ENCODE measurements at regions not wholly inside any gene's neighbourhood (a gene's known extent, or its start where the extent isn't known, plus 50 kb on each side); places are given as distances from the start of the nearest gene placed in this dataset.

DNA sequence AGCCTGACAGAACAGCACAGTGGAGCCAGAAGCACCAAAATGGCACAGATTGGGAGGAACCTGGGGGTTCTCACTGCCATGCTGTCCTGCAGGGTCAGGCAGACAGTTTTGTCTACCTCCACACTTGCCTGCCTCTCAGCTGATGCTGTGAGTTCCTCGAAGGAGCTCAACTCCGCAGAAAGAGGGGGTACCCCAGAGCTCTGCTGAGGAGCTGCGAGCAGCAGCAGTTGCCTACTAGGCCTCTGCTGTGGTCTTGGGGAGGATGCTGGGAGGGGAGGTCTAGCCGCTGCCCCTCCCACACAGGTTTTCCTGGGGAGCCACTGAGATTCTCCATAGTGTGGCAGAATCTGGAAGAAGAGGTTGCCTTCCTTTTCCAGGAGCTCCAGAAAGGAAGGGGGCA, 192.5 kb downstream of the FOXD2 start:
- DNase-seq (ENCODE audit: low spot score): no peak

DNA sequence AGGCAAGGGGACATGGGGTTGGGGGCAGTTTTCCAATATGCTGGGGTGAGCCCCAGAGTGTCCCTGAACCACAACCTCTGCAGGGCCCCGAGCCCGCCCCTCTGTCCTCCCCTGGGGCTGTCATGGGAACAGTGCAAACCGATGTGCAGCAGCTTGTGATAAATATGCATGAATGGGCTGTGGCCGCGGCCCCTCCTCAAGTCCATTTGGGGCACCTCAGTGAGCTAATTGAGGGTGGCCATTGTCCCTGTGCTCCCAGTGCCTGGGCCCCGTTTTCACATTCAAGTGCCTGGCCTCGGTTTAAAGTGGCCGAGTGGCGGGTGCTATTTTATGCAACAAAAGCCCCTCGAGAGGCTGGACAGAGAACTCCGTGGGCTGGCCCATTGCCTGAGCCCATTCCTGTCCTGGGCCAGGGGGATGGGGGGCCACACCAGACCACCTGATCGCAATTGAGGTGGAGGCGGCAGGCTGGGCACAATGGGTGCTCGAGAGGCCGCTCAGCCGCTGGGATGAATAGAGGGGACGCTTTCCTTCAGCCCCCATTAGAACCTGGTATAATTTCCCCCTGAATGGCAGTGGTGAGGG, 193.7 kb downstream of the FOXD2 start:
- no peak for DNase-seq (ENCODE audit: low spot score)

DNA sequence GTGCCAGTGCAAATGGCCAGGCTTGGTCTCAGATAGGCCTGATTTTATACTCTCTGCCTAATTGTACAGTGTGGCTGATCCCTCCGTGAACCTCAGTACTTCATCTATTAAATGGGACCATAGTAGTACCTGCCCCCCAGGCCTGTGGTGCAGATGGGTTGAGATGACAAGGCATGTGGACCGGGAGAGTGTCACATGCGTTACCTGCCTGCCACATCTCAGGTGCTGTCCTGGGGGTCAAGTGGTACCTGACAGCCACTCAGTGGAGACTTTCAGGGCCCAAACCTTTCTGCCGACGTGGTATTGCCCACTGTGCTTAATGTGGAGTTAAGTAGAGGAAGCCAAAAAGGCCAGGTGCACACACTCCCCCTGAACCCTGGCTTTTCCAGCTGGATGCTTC, 197.3 kb downstream of the FOXD2 start:
- DNase-seq (ENCODE audit: low spot score): no peak

DNA sequence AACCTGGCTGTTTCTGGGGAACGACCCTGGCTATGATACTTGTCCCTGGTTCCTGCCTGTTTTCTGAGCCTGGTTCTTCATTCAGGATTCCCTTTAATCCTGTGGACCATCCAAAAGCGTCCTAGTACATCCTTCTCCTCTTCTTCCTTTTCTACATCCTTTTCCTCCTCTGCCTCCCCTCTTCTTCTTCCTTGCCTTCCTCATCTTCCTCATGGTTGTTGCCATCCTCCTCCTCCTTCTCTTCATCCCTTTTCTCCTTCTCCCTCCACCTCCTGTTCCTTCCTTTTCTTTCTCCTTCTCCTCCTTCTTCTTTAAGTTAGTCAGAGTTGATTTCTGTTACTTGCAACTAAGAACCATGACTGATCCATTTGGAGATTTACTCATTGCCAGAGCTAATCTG, 197.8 kb downstream of the FOXD2 start:
- DNase-seq (ENCODE audit: low spot score): no peak

DNA sequence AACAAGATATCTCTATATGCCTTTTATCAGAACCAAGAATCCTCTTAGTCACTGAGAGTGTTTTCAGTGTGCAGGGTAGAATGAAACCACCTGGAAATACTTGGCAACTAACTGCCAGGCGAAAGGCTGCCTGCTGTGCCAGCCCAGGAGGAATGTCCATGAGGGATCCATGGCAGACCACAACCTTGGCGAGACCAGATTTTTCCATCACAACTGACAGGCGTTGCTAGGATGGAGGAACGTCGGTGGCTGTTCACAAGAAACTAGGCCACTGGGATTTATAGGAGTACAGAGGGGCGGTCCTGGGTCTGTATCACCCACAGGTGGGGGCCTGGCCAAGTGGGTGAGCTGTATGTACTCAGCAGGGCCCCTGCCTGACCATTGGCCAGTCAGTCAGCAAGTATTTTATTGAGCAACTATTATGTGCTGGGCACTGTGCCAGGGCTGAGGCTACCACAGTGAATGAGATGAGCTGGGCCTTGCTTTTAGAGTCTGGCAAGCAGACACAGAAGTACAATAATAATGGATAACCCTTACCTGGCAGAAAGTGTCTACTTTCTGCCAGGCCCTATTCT, 199.4 kb downstream of the FOXD2 start:
- no peak for DNase-seq (ENCODE audit: low spot score)

DNA sequence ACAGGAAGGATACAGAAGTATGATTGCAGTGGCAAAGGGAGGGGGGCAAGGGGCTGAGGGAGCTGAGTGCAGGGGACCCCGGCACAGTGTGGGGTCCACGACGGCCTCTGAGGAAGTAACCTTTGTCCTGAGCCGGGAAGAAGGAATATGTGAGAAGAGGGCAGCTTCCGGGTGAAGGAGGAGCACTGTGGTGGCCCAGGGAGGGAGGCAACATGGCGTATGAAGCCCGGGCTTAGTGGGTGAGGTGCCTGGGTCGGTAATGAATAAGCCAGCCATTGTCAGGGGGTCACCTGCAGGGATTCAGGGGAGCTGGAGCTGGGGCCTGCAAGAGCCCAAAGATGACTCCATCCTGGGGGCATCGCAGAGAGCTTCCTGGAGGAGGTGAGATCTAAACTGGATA, 200.4 kb downstream of the FOXD2 start:
- DNase-seq (ENCODE audit: low spot score): no peak

DNA sequence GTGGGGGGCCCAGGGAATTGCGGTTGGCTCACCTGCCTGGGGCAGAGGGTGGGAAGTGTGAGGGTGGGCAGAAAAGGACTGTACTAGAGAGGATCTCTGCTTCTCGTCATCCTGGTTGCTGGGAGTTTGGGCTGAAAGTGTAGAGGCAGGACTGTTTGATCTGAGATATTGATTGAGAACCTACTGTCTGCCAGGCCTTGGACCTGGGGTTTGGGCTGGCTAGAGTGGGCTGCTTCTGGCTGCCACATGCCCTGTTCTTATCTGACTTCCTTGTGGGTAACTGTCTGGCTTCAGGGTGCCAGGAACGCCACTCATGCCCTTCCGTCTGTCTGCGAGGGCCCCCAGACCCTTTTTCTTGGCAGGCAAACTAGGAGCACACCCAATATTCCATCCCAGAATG, 200.9 kb downstream of the FOXD2 start:
- no peak for DNase-seq (ENCODE audit: low spot score)

DNA sequence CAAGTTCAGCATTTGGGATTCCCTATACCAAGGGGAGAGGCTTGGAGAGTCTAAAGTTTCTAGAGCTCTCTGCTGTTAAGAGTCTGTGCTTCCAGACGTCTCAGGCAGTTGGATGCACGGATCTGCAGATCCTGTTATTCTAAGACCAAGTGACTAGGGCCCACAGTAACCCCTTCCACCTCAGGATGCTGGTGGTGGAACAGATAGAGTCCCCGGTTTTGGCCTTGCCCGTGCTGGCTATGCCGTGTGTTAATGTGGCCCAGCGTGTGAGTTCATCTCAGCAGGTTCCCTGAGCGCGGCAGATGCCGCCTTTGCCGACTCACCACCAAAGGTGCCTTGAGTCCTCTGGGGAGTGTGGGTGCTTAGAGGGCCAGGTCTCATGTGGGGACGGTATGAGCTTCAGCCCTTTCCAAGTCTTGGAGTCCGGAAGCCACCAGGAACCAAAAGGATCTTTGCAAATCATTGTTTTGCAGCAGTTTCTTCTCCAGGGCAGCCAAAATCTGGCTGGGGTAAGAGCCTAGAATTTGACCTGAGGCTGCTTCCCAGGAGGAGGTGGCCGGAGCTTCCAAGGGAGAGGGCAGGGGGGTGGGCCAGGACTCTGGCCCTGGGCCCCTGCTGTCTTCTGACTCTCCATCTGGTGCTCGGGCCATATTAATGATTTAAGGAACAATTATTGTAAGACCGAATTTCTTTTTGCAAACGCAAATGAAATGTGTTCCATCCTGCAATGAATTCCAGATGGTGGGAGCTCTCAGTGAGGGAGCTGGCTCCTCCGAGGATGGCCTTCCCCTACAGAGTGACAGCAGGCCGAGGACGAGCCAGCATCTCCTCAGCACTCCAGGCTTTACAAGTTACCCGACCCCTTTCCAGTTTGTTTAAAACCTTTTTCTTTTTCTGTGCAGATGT, 205.7 kb downstream of the FOXD2 start:
- no peak for DNase-seq (ENCODE audit: low spot score)

DNA sequence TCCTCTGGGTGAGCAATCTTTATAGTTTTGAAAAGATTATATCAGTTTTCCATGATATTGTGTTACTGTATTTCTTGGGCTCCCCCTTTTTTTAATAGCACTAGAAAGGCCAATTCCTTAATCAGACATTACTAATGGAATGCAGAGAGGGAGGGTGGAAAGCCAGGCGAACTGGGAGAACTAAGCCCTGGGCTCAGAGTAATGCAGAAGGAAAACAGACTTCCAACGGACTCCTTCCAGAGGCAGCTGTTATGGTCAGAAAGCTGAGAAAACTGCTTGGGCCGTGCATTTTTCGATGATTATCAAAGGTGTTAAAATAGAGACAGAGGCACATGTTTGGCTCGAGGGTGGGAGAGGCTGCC, 206.3 kb downstream of the FOXD2 start:
- no peak for DNase-seq (ENCODE audit: low spot score)

DNA sequence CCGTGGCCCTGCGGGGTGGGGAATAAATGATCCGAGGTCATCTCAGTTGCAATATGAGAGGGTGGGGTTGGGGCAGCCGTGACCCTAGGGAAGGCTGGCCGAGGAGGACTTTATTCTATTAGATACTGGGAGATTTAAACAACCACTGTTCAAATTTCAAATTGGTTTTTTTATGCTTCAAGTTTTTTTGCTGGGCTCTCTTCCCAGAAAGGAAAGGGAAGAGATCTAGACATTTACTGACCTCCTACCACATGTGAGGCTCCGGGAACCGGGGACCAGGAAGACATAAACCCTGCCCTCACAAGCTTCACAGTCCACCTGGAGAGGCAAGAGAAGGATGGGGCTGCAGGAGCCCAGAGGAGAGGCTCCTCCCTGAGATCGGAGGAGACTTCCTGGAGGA, 207.3 kb downstream of the FOXD2 start:
- no peak for DNase-seq (ENCODE audit: low spot score)

DNA sequence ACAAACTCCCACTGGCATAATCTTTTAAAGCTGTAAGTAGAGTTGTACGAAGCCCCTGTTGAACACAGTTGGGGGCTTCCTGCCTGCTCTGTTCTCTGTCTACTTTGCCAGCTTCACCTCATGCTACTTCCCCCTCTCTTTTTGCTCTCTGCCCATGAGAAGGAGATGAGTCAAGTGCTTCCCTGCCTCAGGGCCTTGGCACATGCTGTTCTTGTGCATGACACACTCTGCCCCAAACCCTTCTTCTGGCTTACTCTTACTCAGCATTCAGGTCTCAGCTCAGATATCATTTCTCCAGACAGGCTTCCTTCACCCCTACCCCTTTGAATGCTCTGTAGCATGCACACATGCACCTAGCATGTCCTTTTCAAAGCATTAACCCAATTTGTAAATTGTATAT, 208.8 kb downstream of the FOXD2 start:
- no peak for DNase-seq (ENCODE audit: low spot score)

DNA sequence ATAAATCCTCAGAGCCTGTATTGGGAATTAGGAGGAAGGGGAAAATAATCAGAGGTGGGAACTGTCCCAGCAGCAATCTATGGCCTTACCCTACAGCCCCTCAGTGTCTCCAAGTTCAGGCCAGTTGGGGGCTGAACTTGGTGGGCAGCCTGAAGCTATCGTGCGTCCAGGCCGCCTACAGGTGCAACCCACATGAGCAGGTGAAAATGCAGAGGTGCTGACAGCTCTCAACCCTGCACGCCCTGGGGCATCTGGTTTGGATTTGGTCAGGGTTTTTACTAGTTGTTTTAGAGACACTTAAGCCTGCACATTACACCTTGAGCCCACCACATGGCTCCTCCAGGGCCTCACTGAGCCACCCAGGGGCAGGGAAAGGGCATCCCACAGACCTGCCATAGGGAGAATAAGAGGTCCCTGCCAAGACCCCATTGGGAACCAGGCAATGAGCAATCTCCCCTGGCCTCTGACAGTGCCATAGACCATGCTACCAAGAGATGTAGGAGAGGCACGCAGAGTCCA, 209.5 kb downstream of the FOXD2 start:
- DNase-seq (ENCODE audit: low spot score): no peak

DNA sequence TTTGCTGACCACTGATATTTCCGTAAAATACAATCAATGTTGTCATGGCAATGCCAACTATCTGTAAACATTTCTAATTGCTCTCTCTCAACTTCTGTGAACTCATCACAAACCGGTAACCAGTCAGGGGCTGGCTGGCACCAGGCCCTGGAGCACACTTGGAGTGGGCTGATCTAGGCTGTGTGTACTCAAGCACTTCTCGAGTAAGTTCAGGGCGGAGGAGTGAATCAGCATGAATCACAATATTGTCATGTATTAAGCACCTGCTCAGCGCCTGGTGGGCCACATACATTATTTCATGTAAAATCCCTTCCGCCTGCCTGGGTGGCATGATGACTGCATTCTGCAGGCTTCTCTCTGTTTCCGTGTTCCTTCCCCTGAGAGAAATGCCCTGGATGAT, 212.4 kb downstream of the FOXD2 start:
- DNase-seq (ENCODE audit: low spot score): no peak

DNA sequence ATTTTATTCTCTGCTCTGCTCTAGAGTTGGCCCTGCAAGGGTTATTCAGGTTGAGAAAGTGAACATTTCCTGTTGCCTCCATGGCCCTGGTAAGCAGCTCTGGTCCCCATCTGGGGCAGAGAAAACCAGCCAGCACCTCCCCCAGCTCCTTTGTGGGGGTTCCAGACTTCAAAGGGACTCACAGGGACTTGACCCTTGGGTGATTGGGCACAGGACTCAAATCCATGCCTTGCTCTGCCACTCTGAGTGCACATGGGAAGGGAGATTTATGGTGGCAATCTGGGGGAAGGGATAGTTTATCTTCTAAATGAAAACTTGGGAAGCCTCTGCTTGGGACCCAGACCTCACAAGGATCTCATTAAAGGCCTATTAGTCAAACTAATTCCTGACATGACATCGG, 212.8 kb downstream of the FOXD2 start:
- DNase-seq (ENCODE audit: low spot score): no peak

DNA sequence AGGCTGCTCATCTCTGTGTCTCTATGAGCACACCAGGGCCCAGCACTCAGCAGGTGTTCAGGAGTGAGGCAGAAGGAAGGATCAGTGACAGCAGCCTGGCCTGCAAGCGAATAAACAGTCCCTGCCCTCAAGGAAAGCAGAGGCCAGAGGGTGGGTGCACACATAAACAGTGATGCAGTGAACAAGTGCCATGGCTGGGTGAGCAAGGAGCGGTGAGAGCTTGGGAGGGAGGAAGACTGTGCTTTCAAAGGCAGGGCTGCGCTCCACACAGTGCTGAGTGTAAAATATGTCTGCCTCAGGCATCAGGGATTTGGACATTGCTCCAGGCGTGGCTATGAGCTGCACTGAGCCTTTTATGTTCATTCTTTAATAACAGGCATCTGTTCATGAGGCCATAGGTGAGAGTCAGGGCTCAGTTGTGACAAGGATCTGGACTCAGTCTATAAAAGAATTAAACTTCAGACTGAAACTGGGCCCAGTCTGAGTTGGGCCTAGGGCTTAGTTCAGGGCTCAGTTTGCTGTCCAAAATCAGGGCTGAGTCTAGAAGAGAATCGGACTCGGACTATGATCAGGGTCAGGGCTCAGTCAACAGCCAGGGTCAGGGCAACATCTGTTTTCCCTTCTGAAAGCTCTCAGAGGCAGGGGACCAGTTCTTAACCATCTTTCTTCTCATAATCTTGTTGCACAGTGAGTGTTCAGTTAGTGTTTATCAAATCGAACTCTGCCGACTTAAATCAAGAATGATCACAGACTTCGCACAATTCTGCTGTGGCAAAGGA, 213.7 kb downstream of the FOXD2 start:
- DNase-seq (ENCODE audit: low spot score): no peak

DNA sequence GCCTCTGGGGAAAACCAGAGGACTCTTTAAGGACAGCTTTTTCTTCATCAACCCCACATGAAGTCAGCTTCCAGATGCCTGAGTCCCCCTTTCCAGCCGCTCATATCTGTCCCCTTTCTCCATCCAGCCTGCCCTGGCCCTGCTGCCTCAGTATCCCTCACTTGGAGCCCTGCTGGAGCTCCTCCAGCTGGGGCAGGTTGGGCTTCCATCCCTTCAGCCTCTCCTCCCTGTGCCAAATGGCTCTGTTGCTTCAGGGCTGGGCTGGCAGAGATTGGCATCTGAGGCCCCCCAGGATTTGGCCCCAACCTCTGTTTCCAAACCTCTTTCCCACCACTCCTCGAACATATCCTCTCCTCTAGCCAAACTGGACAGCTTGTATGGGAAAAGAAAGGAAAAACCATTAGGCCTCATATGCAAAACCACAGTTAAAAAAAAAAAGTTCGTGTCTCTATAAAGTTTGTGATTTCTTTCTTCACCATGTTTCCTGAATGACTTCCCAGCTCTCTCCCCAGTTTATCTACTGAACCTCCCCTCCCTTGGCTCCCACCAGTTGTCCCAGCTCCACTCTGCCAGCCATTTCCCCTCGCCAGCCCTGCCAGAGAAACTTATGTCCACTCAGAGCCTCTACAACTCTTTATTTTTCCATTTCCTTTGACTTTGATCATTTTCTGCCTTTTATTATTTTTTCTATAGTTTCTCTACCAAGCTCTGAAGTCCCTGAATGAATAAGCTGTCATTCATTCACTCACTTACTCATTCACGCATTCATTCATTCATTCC, 217.9 kb downstream of the FOXD2 start:
- DNase-seq (ENCODE audit: low spot score): no peak

DNA sequence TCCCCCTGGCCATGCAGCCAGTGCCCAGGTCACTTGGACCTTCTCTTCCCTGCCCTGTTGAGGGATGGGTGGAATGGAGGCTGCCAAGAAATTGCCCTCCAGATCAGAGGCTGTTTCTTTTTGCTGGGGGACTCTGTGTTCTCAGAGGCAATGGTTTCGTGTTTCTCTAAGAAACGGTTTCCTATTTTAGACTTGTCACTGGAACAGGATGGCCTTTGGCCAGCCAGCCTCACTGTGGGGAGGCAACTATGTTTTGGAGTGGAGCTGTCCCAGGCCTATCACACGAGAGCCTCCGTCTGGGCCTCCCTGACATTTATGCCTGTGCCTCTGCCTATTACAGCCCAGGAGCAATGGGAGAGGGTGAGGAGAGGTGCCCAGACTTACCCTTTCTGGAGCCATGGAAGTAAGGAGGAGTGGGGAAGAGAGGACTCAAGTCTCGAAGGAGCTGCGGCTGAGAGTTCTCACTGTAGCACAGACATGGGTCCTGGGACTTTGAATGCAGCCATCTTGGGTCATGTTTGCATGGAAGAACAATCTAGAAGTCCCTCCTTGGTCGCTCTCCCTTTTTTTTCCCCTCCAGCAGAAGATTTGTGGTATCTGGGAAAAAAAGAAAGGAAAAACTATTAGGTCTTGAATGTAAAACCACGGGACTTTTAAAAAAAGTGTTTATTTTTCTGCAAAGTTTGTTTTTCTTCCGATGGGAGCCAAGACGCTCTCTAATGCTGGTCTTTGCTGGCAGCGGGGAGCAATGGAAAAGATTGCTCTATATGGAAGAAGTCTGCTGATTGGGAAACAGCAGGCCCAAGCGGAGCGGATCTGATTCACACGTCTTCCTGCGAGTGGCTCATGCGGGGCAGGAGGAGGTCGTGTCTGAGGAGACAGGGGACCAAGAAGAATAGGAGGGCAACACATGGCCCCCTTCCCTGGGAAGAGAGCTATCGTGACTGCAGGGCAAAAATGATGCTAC, 219.2 kb downstream of the FOXD2 start:
- DNase-seq (ENCODE audit: low spot score): no peak

DNA sequence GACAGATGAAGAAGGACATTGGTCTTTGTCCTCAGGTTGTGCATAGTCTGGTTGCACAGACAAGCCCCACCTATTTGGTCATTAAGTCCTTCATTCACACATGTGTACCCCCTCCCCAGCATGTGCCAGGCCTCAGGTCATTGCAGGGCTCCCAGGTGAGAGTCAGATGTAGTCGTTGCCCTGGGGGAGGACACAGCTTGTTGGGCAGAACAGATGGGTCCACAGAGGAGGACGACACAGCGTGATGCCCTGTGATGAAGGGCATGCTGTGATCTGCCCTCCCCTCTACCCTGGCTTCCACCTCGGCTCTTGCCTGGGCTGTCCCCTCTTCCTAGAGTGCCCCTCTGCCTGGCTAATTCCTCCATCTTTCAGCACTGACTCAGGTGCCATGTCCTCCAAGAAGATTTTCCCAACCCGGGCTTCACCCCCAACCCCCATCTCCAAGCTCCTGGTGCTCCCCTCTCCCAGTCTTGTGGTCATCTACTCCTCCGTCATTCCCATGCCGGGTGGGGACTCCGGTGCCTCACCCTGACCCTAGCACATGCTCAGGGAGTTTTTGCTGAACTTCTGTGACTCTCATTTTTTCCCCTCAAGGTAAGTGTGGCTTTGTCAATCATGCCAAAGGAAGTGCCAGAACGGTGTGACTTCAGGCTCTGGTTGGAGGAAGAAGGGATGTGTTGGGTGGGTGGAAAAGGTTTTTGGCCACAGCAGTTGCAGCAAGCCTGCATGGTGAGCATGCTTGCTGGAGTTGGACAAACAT, 220.5 kb downstream of the FOXD2 start:
- DNase-seq (ENCODE audit: low spot score): no peak

DNA sequence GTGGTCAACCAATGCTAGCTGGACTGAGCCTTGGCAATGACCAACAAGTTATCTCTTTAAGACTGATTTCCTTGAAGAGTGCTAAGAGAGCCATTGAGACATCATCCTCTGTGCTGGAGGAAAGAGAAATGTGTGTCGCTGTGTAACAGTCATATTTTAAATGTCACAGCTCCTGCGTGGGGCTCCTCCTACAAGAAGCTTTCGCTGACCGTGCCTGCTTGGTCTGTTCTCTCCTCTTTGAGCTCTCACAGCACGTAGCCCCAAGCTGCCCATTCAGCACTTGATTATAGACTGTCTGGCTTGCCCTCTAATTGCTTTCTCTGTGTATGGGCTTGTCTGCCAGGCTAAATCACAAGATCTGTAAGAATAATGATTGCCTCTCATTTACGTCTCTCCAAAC, 221.3 kb downstream of the FOXD2 start:
- DNase-seq (ENCODE audit: low spot score): no peak

DNA sequence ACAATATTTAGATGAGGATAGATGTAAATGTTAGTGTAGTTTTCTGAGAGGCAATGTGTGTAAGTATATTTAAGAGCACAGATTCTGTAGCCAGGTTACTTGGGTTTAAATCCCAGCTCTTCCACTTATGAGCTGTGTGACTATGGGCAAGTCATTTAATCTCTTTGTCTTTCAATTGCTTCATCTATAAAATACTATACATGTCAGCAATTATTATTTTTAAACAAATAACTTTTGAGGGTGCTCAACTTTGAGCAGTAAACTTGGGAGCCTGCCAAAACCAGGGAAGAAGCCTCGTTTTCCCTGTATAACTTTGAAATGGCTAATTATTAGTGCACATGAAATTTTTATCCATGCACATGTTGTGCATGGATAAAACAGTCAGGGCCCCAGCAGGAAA, 222.8 kb downstream of the FOXD2 start:
- DNase-seq (ENCODE audit: low spot score): no peak
